ENCODE measurements at regions not wholly inside any gene's neighbourhood (a gene's known extent, or its start where the extent isn't known, plus 50 kb on each side); places are given as distances from the start of the nearest gene placed in this dataset.

GRCh38 chr5:109945097-109945678 is 255.5 kb downstream of the MAN2A1 start:
- DNase-seq: no peak

GRCh38 chr5:109945723-109946480 is 256.2 kb downstream of the MAN2A1 start:
- no peak for DNase-seq

DNA sequence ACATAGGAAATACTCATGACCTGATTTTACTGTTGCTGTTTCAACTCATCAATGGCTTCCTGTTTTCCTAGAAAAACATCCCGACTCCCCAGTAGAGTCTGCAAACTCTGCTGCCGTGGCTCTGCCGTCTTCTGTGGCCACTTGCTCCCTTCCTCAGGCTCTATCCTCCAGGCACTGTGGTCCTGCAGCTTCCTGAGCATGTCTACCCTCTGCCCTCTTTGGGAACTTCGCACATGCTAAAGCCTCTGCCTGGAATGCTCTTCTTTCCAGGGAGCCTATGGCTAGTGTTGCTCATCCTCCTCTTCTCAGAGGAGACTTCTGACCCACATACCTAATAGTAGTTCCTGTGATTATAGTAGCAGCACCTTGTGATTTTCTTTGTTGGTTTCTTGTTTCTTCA is 256.9 kb downstream of the MAN2A1 start:
- DNase-seq: no peak

DNA sequence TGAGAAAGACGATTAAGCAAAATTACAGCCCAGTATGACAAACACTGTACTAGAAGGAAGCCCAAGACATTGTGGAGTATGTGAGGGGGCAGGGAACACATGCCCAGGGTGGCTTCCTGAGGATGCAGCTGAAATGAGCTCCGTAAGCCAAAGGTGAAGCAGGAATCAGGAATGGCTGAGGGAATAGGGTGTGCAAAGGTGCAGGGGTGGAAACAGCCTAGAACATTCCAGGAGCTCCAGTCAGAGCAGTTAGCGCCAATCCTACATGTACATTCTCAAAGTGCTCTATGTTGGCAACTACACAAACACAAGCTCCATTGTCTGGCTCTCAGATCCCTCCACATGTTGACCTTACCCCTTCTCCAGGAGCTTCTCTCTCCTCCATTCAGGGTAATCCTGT is 257.9 kb downstream of the MAN2A1 start:
- no peak for DNase-seq

DNA sequence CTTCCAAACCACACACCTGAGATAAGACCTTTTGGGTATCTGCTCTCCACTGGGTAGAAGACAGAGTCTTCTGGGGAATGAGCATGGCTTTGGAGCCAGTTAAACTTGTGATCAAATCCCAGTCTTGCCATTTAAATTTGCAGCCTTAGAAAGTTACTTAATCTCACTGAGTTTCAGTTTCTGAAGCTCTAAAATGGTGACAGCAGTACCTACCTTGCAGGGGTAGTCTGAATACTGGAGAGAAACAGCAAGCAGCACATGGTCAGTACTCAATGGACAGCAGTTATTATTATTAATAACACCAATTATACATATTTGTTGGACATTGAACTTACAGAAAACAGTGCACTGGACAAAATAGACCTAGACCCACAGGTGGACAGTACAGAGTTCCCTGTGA is 260.9 kb downstream of the MAN2A1 start:
- DNase-seq: no peak

- no peak for DNase-seq
Observed at GRCh38 chr5:109951348-109951747, 261.6 kb downstream of the MAN2A1 start.

DNA sequence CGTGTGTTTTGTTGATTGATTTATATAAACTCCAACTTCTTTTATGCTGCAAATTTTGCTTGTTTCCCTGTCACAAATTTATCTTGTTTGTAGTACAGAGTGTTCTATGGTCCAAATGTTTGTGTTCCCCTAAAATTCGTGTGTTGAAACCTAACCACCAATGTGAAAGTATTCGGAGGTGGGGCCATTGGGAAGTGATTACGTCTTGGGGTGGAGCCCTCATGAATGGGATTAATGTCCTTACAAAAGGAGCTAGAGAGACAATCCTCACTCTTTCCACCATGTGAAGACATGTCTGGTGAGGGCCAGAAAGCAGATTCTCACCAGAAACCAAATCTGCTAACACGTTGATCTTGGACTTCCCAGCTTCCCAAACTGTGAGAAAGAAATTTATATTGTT is 262.0 kb downstream of the MAN2A1 start:
- no peak for DNase-seq

DNA sequence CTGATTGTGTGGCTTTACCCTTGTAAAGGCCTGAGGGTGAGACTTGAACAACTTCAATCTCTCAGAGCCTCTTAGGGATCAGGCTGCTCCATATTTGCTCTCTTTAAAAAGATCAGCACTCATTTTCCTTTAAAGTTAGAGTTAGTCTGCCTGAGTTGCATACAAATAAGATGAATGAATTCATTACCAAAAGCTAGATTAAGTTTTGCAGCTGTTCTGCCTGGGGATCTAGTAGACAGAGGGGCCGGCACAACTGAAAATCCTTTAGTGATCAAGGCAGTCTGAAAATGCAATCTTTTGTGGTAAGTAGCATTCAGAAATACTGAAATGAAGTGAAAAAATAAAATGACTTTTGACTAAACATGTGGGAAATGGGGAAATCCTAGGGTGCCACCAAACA is 264.0 kb downstream of the MAN2A1 start:
- no peak for DNase-seq

DNA sequence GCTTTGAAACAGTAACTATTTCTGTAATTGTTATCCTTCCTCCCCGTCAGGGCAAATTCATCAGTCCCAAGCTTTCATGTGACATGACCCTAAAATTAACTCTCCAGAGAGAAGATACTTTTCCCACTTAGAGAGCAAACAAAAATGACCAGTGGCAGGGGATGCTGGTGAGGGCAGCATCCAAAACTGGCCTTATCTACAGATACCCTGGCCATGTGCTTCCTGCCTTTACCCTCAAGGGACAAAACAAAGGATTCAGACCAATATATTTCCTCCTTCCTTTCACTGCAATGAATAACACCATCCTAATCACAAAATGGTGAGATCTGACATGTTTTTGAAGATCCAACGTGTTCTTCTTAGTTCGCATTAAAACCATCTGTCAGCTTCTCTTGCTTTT is 267.2 kb downstream of the MAN2A1 start:
- no peak for DNase-seq

GRCh38 chr5:109958082-109958481 is 268.4 kb downstream of the MAN2A1 start:
- DNase-seq: no peak

- DNase-seq: no peak
Observed at GRCh38 chr5:109959652-109960051, 269.9 kb downstream of the MAN2A1 start.

DNA sequence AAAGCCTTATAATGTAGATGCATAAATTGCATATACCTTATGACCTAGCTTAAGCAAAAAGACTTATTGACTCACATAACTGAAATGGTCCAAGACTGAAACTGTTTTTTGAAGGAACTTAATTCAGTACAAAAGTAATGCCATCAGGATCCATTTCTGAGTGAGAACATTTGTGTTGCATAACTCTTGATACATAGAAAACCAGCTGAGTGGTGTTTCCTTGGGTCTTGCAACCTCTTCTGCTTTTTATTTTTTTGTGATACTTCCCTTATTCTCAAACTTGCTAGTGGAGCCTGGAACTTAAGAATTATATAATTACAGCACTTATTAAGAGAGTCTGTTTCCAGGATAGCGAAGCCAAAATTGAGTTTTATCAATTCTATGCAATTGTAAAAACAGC is 272.0 kb downstream of the MAN2A1 start:
- DNase-seq: no peak

- DNase-seq: no peak
Observed at GRCh38 chr5:109962882-109963603, 273.3 kb downstream of the MAN2A1 start.

- DNase-seq: no peak
Observed at GRCh38 chr5:109964136-109964535, 274.4 kb downstream of the MAN2A1 start.

- DNase-seq: no peak
Observed at GRCh38 chr5:109965634-109966033, 275.9 kb downstream of the MAN2A1 start.

DNA sequence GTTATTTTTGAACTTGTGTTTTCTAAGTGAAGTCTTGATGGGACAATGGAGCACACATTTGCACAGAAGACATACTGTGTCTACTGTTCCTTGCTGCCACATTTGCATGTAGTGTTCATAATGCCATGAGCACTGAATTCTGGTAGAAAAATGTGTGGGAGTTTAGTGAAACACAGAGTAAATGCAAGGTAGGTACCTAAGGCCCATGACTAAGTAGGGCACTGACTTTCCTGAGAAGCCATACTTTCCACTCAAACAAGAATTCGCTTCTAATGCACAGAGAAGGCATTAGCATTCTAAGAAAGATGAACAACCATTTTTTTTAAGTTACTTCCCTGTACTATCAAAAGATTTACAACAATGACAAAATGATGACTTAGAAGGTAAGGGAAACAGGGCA is 282.2 kb downstream of the MAN2A1 start:
- no peak for DNase-seq

DNA sequence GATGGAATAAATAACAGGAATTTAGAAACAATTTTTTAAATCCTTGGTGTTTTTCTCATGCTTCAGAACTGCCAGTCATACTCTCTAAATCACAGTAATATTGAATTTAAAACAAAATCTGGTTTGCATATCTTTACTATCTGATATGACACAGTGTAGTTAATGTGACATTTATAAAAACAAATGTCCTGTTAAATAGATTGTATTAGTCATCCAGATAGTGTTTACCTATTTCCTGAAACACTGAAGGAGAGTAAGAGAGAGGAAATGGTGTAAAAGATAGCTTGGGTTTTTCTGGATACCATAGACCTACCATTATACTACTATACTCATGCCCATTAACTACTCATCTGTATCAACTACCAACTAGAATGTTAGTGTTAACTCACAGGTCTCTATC is 292.3 kb downstream of the MAN2A1 start:
- DNase-seq: no peak

GRCh38 chr5:109982966-109983534 is 293.3 kb downstream of the MAN2A1 start:
- DNase-seq: no peak

GRCh38 chr5:109986726-109987125 is 297.0 kb downstream of the MAN2A1 start:
- DNase-seq: no peak

DNA sequence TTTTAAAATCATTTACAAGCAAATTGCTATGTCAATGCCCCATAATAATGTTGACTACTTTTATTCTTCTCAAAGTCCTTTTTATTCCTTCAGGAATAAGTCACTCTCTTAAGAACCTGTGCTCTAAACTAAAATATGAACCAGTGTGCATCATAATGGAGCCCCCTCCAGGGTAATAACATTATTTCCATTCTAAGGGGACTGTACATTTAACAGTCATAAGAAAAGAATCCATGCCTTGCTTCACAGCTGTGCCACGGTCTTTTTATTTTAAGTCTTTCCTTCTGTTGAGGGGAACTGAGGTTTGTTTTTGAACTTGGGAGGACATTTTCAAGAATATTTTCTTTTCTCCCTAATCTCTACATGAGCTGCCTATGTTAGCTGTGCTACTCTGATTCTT is 297.6 kb downstream of the MAN2A1 start:
- DNase-seq: no peak

DNA sequence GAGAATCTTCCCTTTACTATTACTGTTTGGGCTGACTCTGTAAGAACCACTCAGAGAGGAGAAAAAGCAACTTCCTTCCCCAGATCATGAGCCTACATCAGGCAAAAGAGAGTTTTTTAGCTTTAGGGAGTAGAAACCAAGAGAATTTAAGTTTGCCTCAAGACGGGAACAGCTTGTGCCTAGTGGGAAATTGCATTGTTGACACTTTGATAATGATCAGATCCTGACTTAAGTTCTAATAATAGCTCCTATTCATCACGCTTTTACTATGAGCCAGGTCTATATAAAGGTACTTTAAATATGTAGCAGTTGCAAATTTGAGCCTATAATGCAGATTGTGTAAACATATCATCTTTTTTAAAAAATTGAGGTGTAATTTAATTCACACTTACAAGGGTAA is 298.2 kb downstream of the MAN2A1 start:
- DNase-seq: no peak

GRCh38 chr5:109989161-109989560 is 299.4 kb downstream of the MAN2A1 start:
- DNase-seq: no peak
